HUES64 (cell line): ENCODE measurements at regions not wholly inside any gene's neighbourhood (a gene's known extent, or its start where the extent isn't known, plus 50 kb on each side); places are given as distances from the start of the nearest gene placed in this dataset.
"Not testable (repeated sequence)": the region's sequence is repeated elsewhere in the genome, so short reads cannot be mapped to it uniquely, and the experiment has no call there.

Experiments
- H3K27ac ChIP-seq: 2 replicates; pipeline ENCODE4 v1.7.0; 2013; ENCODE audit warnings: low read depth, low read length, inconsistent platforms
- H3K27me3 ChIP-seq: 2 replicates; pipeline ENCODE4 v1.6.1; 2013; ENCODE audit warnings: mild to moderate bottlenecking, low read length; ENCODE audit not compliant: insufficient read depth
- H3K36me3 ChIP-seq: 2 replicates; pipeline ENCODE4 v1.6.1; 2013; ENCODE audit warnings: mild to moderate bottlenecking, low read length; ENCODE audit not compliant: insufficient read depth
- H3K4me1 ChIP-seq: 2 replicates; pipeline ENCODE4 v1.6.1; 2013; ENCODE audit warnings: mild to moderate bottlenecking, low read length, moderate library complexity; ENCODE audit not compliant: insufficient read depth
- H3K4me3 ChIP-seq: 2 replicates; pipeline ENCODE4 v1.5.1; 2013; ENCODE audit warnings: mild to moderate bottlenecking, low read length, moderate library complexity
- H3K9ac ChIP-seq: 2 replicates; pipeline ENCODE4 v1.6.1; 2013; ENCODE audit warnings: mild to moderate bottlenecking, low read depth, low read length
- H3K9me3 ChIP-seq: 2 replicates; pipeline ENCODE4 v1.6.1; 2013; ENCODE audit warnings: low read depth, low read length; ENCODE audit not compliant: insufficient read depth
- WGBS: fragments of 150-250, 120-280 bp; methylation state at CpG from one replicate; pipeline ENCODE4 v1.1.7; 2013; ENCODE audit warnings: missing lambda C conversion rate; 5-methylcytosine and 5-hydroxymethylcytosine counted together

DNA sequence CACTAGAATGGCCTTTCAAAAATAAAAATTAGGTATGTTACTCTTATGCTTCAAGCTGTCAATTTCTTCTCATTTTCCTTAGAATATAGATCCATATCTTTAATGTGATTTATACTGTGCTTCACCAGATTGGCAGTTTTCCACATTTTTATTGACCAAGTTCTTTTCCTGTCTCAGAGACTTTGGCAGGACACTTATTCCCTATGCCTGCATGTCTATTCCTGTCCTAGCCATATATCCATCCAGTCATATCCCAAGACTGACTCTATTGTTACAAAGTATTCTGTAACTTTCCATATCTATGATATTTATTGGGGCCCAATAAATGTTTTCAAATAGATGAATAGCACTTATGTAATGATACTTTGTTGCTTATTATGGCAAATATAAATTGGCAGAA lies 450.7 kb downstream of the GASK1B start:
- no peaks in the 10 kb centered on the region for H3K4me1 ChIP-seq
- no peaks in the 10 kb centered on the region for H3K36me3 ChIP-seq
- no peaks in the 10 kb centered on the region for H3K27me3 ChIP-seq
- H3K4me3 ChIP-seq, result no peak overlapping the region
- no peaks in the 10 kb centered on the region for H3K9me3 ChIP-seq
- no peak overlapping the region for H3K9ac ChIP-seq
- H3K27ac ChIP-seq, result no peak overlapping the region

DNA sequence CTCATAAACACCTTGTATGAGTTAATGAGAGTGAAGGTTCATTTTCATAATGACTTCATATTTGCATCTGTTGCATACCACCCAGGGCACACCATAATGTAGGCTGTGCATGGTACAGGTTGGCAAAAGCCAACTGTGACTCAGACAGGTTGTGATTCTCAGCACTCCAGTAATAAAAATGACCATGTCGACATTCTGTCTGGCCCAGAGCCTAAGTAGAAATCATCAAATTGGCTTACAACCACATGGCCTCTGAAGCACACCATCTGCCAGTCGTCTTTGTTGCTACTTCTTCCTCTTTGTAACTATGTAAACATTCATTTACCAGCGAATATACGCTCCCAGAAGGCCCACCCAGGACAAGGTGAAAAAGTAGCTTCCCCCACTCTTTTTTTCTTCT lies 459.5 kb downstream of the GASK1B start:
- no peak overlapping the region for H3K9ac ChIP-seq
- H3K27me3 ChIP-seq, result no peaks in the 10 kb centered on the region
- H3K9me3 ChIP-seq, result no peaks in the 10 kb centered on the region
- H3K36me3 ChIP-seq, result no peaks in the 10 kb centered on the region
- WGBS, result 74% methylated on average over 4 of the region's 4 CpGs
- H3K27ac ChIP-seq, result no peak overlapping the region
- H3K4me3 ChIP-seq, result no peak overlapping the region
- H3K4me1 ChIP-seq, result no peaks in the 10 kb centered on the region

DNA sequence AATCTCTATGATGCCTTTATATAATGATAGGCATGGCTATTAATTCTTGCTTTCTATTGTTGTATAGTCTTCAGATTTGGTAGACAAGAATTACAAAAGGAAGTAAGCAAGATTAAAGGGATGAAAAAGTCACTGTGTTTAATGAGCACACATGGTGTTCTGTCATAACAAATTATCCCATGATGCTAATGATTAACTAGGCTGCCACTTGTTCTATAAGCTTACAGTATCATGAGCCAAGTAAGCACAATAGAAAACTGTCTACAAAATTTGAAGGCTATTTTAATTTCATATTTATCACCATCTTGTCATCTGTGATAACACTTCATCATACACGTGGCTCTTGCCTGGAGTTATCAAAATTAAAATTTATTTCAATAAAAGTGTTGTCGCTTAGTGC lies 466.7 kb downstream of the GASK1B start:
- Histone ChIP-seq H3K4me1 (no peaks in the 10 kb centered on the region), H3K36me3 (no peaks in the 10 kb centered on the region), H3K9ac (no peak overlapping the region), H3K27me3 (no peaks in the 10 kb centered on the region), H3K9me3 (no peaks in the 10 kb centered on the region), H3K27ac (no peak overlapping the region), H3K4me3 (no peak overlapping the region)
- WGBS, result 85% methylated on average over 2 of the region's 2 CpGs

DNA sequence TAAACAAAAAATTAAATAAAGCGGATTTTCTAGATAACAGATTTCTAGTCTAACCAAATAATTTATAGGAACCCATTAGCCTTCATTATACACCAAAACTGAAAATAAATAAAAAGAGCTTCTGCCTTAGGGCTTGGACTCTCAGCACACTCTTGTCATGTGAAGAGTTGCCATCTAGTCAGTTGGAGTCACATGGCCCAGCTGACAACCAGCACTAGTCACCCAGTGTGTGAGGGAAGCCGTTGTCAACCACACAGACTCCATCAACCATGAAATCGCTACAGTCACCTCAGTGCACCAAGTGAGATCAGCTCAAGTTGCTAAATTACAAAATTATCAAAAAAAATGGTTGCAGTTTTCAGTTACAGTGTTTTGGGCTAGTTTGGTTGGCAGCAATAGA lies 470.0 kb downstream of the GASK1B start:
- H3K4me3 ChIP-seq, result no peak overlapping the region
- no peaks in the 10 kb centered on the region for H3K36me3 ChIP-seq
- 97% methylated on average over 3 of the region's 3 CpGs for WGBS
- H3K4me1 ChIP-seq, result no peaks in the 10 kb centered on the region
- no peaks in the 10 kb centered on the region for H3K27me3 ChIP-seq
- H3K9me3 ChIP-seq, result no peaks in the 10 kb centered on the region
- H3K9ac ChIP-seq, result no peak overlapping the region
- no peak overlapping the region for H3K27ac ChIP-seq

DNA sequence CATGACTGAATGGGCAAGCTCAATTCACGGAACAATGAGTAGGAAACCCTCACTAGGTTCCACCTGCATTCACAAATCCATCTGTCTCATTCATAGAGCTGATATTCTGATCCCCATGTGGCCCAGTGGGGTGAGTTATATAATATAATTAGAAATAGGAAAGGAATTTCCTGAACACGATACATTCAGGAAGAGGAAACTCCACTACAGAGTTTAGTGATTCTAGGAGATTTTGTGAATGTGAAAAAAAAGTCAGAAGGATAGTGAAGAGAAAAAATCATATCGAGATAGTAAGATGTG lies 471.2 kb downstream of the GASK1B start:
- no peak overlapping the region for H3K9ac ChIP-seq
- H3K4me3 ChIP-seq, result no peak overlapping the region
- no peaks in the 10 kb centered on the region for H3K36me3 ChIP-seq
- WGBS, result 44% methylated on average over 2 of the region's 3 CpGs
- no peaks in the 10 kb centered on the region for H3K4me1 ChIP-seq
- H3K27me3 ChIP-seq, result no peaks in the 10 kb centered on the region
- H3K27ac ChIP-seq, result no peak overlapping the region
- no peaks in the 10 kb centered on the region for H3K9me3 ChIP-seq

- WGBS, result 91% methylated on average over 3 of the region's 3 CpGs
- no peaks in the 10 kb centered on the region for H3K27me3 ChIP-seq
- H3K9me3 ChIP-seq, result no peaks in the 10 kb centered on the region
- H3K4me1 ChIP-seq, result no peaks in the 10 kb centered on the region
- H3K27ac ChIP-seq, result no peak overlapping the region
- no peak overlapping the region for H3K9ac ChIP-seq
- H3K36me3 ChIP-seq, result no peaks in the 10 kb centered on the region
- no peak overlapping the region for H3K4me3 ChIP-seq
These were observed 471.7 kb downstream of the GASK1B start for GRCh38 chr4:157700898-157701694.

- Histone ChIP-seq H3K36me3 (no peaks in the 10 kb centered on the region), H3K9me3 (peaks cover 6% of the 10 kb centered on the region; the same call in 1 of the 2 replicates), H3K27me3 (no peaks in the 10 kb centered on the region), H3K4me1 (no peaks in the 10 kb centered on the region), H3K4me3 (no peak overlapping the region), H3K27ac (no peak overlapping the region), H3K9ac (no peak overlapping the region)
- 97% methylated on average over 1 of the region's 1 CpG for WGBS
These were observed 468.9 kb downstream of the GRIA2 start for GRCh38 chr4:157689476-157689875.

- WGBS, result 88% methylated on average over 1 of the region's 1 CpG
- H3K27me3 ChIP-seq, result no peaks in the 10 kb centered on the region
These were observed 467.4 kb downstream of the GRIA2 start for GRCh38 chr4:157687971-157688370.

GRCh38 chr4:157679326-157679725 lies 458.8 kb downstream of the GRIA2 start:
- not testable (repeated sequence) for H3K4me1 ChIP-seq, H3K4me3 ChIP-seq, H3K36me3 ChIP-seq, H3K27me3 ChIP-seq, H3K9ac ChIP-seq, H3K9me3 ChIP-seq, H3K27ac ChIP-seq

More at GRCh38 chr4:157687971-157688370, 467.4 kb downstream of the GRIA2 start:
- Histone ChIP-seq H3K4me1 (no peaks in the 10 kb centered on the region), H3K27ac (no peak overlapping the region), H3K9me3 (peaks cover 6% of the 10 kb centered on the region; the same call in 1 of the 2 replicates), H3K9ac (no peak overlapping the region), H3K36me3 (no peaks in the 10 kb centered on the region), H3K4me3 (no peak overlapping the region)

DNA sequence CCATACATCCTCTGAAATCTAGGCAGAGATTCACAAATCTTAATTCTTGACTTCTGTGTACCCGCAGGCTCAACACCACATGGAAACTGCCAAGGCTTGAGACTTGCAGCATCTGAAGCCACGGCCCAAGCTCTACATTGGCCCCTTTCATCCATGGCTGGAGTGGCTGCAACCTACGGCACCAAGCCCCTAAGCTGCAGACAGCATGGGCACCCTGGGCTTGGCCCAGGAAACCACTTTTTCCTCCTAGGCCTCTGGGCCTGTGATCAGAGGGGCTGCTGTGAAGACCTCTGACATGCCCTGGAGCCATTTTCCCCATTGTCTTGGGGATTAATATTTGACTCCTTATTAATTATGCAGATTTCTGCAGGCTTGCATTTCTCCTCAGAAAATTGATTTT lies 457.9 kb downstream of the GRIA2 start:
- H3K27ac ChIP-seq, result no peak overlapping the region
- peaks cover 6% of the 10 kb centered on the region; the same call in 1 of the 2 replicates for H3K9me3 ChIP-seq
- H3K36me3 ChIP-seq, result no peaks in the 10 kb centered on the region
- H3K4me3 ChIP-seq, result no peak overlapping the region
- 94% methylated on average over 3 of the region's 3 CpGs for WGBS
- no peaks in the 10 kb centered on the region for H3K27me3 ChIP-seq
- no peaks in the 10 kb centered on the region for H3K4me1 ChIP-seq
- H3K9ac ChIP-seq, result no peak overlapping the region

DNA sequence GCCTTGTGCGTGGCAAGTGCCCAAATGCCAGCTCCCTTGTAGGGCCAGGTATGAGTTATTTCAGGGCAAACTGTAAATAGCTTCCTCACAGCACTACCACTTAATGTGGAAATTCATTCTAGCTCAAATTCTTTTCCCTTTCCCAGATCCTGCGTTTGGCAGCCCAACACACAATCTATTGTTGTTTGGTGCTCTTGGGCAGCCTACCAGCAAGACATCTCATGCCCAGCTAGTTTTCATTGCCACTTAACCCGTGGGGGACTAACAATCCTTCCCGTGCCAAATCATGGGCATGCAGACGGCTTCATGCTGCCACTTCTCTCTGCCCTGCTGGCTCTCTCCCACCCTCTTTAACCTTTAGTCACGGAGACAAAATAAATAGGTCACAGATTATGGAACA lies 454.2 kb downstream of the GRIA2 start:
- Histone ChIP-seq H3K9ac (no peak overlapping the region), H3K4me1 (no peaks in the 10 kb centered on the region), H3K9me3 (peaks cover 6% of the 10 kb centered on the region; the same call in 1 of the 2 replicates), H3K27me3 (no peaks in the 10 kb centered on the region), H3K36me3 (no peaks in the 10 kb centered on the region), H3K4me3 (no peak overlapping the region), H3K27ac (no peak overlapping the region)
- WGBS, result 91% methylated on average over 6 of the region's 6 CpGs

DNA sequence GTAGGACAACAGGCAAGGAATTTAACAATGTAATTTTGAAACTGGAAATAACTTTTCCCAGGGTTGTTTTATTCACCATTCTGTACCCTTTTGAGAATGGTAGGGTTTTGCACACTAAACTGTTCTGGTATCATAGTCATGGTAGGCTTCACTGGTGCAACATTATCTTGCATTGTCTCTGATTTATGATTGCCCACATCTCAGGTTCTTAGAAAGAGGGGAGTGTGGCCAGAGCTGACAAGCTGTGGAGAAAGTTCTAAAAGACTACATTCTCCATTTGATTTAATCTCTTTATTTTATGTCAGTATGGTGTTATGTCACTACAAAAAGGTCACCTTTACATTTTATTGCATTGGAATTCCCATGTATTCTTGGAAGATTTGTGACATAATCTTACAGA lies 447.3 kb downstream of the GRIA2 start:
- Histone ChIP-seq H3K9ac (no peak overlapping the region), H3K27me3 (no peaks in the 10 kb centered on the region), H3K4me3 (no peak overlapping the region), H3K27ac (no peak overlapping the region), H3K9me3 (no peaks in the 10 kb centered on the region), H3K4me1 (no peaks in the 10 kb centered on the region), H3K36me3 (no peaks in the 10 kb centered on the region)
